ENCODE measurements at regions not wholly inside any gene's neighbourhood (a gene's known extent, or its start where the extent isn't known, plus 50 kb on each side); places are given as distances from the start of the nearest gene placed in this dataset.

DNA sequence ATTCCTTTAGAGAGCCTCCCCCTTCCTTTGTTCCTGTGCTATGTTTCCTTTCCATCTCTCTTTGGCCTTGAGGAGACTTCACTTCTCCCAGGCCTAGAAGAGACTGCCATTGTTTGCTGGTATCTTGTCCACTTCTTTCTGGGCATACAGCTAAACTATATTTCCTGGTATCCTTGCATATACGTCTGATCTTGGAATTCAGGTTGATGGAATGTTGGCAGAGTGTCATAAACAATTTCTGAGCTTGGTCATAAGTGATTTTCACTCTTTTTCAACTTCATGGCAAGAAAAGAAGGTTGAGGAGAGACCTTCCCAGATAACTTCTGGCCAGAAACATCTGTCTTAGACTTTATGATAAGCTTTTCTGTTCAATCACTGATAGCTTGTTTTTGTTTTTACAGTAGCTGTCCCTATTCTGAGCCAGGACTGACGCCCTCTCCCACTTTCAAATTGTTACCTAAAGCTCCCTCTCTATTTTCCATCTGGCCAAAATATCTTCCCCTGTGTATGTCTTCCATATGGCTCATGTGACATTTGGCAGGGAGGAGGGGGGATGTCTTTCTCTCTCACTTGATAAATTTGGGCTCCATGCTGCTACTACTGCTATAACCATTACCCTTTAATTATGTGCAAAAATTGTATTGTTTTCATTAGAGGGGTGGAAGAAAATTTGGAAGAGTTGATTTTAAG, 457.0 kb downstream of the ADAMTS20 start:
- TF ChIP-seq, protein P1, sequence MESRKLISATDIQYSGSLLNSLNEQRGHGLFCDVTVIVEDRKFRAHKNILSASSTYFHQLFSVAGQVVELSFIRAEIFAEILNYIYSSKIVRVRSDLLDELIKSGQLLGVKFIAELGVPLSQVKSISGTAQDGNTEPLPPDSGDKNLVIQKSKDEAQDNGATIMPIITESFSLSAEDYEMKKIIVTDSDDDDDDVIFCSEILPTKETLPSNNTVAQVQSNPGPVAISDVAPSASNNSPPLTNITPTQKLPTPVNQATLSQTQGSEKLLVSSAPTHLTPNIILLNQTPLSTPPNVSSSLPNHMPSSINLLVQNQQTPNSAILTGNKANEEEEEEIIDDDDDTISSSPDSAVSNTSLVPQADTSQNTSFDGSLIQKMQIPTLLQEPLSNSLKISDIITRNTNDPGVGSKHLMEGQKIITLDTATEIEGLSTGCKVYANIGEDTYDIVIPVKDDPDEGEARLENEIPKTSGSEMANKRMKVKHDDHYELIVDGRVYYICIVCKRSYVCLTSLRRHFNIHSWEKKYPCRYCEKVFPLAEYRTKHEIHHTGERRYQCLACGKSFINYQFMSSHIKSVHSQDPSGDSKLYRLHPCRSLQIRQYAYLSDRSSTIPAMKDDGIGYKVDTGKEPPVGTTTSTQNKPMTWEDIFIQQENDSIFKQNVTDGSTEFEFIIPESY (IDR thresholded peaks at IDR 0.05), result no peak
- no peak for TF ChIP-seq SP1 (IDR thresholded peaks at IDR 0.05)
- TF ChIP-seq RXRA (IDR thresholded peaks at IDR 0.05), result no peak
- TF ChIP-seq HNF4A (conservative IDR thresholded peaks at IDR 0.05), result no peak
- TF ChIP-seq JUND (IDR thresholded peaks at IDR 0.05), result no peak
- TF ChIP-seq, protein P2, sequence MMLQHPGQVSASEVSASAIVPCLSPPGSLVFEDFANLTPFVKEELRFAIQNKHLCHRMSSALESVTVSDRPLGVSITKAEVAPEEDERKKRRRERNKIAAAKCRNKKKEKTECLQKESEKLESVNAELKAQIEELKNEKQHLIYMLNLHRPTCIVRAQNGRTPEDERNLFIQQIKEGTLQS (IDR thresholded peaks at IDR 0.05), result no peak
- no peak for TF ChIP-seq EGR1 (IDR thresholded peaks at IDR 0.05; ENCODE audit: low read depth in 2 of 2)
- no peak for TF ChIP-seq FOXA1 (IDR thresholded peaks at IDR 0.05)
- H3K9me3 ChIP-seq (ENCODE audit: control insufficient read depth in 4 of 4, low read length in 3 of 4), result no peaks in the 10 kb centered on the region
- no peak overlapping the region for H3K9ac ChIP-seq (ENCODE audit: low read depth in 1 of 2, low read length in 2 of 2)
- DNase-seq (ENCODE audit: low spot score), result no peak
- WGBS, result 45% methylated on average over 2 of the region's 2 CpGs
- no peaks in the 10 kb centered on the region for H3K36me3 ChIP-seq (ENCODE audit: control insufficient read depth in 4 of 4, insufficient read depth in 3 of 4, low read depth in 1 of 4, low read length in 3 of 4)
- no peaks in the 10 kb centered on the region for H3K4me1 ChIP-seq (ENCODE audit: control insufficient read depth in 4 of 4, insufficient read depth in 4 of 4, low read length in 3 of 4)
- no peaks in the 10 kb centered on the region for H3K27me3 ChIP-seq (ENCODE audit: control insufficient read depth in 4 of 4, insufficient read depth in 4 of 4, low read length in 3 of 4)
- H3K27ac ChIP-seq (ENCODE audit: low read depth in 1 of 2, low read length in 2 of 2), result no peak overlapping the region
- no peak overlapping the region for H3K4me3 ChIP-seq (ENCODE audit: low read depth in 1 of 3, low read length in 3 of 3)

DNA sequence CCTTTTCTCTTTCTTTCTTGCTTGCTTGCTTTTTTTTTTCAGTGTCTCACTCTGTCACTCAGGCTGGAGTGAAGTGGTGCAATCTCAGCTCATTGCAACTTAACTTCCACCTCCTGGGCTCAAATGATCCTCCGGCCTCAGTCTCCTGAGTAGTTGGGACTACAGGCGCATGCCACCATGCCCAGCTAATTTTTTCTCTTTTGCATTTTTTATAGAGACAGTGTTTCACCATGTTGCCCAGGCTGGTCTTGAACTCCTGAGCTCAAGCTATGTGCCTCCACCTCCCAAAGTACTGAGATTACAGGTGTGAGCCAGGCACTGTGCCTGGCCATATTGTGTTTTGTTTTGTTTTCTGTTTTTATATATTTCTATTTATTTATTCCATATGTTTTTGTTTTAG, 461.0 kb downstream of the ADAMTS20 start:
- H3K4me3 ChIP-seq (ENCODE audit: low read depth in 1 of 3, low read length in 3 of 3), result no peak overlapping the region
- WGBS, result 80% methylated on average over 2 of the region's 2 CpGs
- H3K9me3 ChIP-seq (ENCODE audit: control insufficient read depth in 4 of 4, low read length in 3 of 4), result no peaks in the 10 kb centered on the region
- H3K27ac ChIP-seq (ENCODE audit: low read depth in 1 of 2, low read length in 2 of 2), result no peak overlapping the region
- DNase-seq (ENCODE audit: low spot score), result no peak
- H3K4me1 ChIP-seq (ENCODE audit: control insufficient read depth in 4 of 4, insufficient read depth in 4 of 4, low read length in 3 of 4), result no peaks in the 10 kb centered on the region
- H3K9ac ChIP-seq (ENCODE audit: low read depth in 1 of 2, low read length in 2 of 2), result no peak overlapping the region
- no peaks in the 10 kb centered on the region for H3K36me3 ChIP-seq (ENCODE audit: control insufficient read depth in 4 of 4, insufficient read depth in 3 of 4, low read depth in 1 of 4, low read length in 3 of 4)
- H3K27me3 ChIP-seq (ENCODE audit: control insufficient read depth in 4 of 4, insufficient read depth in 4 of 4, low read length in 3 of 4), result no peaks in the 10 kb centered on the region
- TF ChIP-seq NR2F2 (IDR thresholded peaks at IDR 0.05) (no peak), FOXA2 (IDR thresholded peaks at IDR 0.05) (no peak), GABPA (IDR thresholded peaks at IDR 0.05 in 1 of 2, conservative IDR thresholded peaks at IDR 0.05 in 1 of 2) (no peak)

DNA sequence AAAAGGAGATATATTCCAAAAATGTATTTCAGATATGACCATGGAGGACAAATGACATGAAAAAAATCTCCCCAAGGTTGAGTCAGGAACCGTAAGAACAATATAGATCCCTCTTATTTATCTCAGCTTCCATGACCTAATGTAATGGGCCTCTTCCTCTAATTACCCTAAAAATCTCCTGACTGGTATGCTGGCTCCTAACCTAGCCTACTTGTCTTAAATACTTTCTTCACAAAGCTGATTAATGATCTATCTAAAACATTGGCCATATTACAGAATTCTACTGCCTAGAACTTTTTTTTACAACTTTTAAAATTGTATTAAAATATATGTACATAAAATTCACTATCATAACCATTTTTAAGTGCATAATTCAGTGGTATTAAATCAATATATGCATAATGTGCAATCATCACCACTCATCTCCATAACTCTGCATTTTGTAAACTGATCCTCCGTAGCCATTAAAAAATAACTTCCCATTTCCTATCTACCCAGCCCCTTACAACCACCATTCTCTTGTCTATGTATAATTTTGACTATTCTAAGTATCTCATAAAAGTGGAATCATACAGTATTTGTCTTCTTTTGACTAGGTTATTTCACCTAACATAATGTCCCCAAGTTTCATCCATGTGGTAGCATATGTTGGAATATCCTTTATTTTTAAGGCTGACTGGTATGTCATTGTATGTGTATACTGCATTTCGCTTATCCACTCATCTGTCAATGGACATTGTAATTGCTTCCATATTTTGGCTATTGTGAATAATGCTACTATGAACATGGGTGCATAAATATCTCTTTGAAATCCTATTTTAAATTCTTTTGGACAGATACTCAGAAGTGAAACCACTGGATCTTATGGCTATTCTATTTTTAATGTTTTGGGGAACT, 464.6 kb downstream of the ADAMTS20 start:
- TF ChIP-seq FOXA2 (IDR thresholded peaks at IDR 0.05) (no peak), HNF4A (conservative IDR thresholded peaks at IDR 0.05) (no peak), RXRA (IDR thresholded peaks at IDR 0.05) (no peak)
- WGBS, result 68% methylated on average over 3 of the region's 3 CpGs
- no peaks in the 10 kb centered on the region for H3K27me3 ChIP-seq (ENCODE audit: control insufficient read depth in 4 of 4, insufficient read depth in 4 of 4, low read length in 3 of 4)
- H3K9me3 ChIP-seq (ENCODE audit: control insufficient read depth in 4 of 4, low read length in 3 of 4), result no peaks in the 10 kb centered on the region
- H3K4me1 ChIP-seq (ENCODE audit: control insufficient read depth in 4 of 4, insufficient read depth in 4 of 4, low read length in 3 of 4), result no peaks in the 10 kb centered on the region
- H3K36me3 ChIP-seq (ENCODE audit: control insufficient read depth in 4 of 4, insufficient read depth in 3 of 4, low read depth in 1 of 4, low read length in 3 of 4), result no peaks in the 10 kb centered on the region
- H3K9ac ChIP-seq (ENCODE audit: low read depth in 1 of 2, low read length in 2 of 2), result no peak overlapping the region
- H3K4me3 ChIP-seq (ENCODE audit: low read depth in 1 of 3, low read length in 3 of 3), result no peak overlapping the region
- H3K27ac ChIP-seq (ENCODE audit: low read depth in 1 of 2, low read length in 2 of 2), result no peak overlapping the region
- no peak for DNase-seq (ENCODE audit: low spot score)

All from liver (tissue), 7 donors.